SK-N-SH (cell line): ENCODE measurements at regions not wholly inside any gene's neighbourhood (a gene's known extent, or its start where the extent isn't known, plus 50 kb on each side); places are given as distances from the start of the nearest gene placed in this dataset.

Experiments used
- EZH2phosphoT487 ChIP-seq: fragments of 200-600 bp; sonication (generic); IDR thresholded peaks from 2 replicates; pipeline ENCODE4 v1.6.1; 2017; ENCODE audit warnings: low read depth, mixed run types, mild to moderate bottlenecking, antibody characterized with exemption, moderate library complexity, borderline replicate concordance
- TF ChIP-seq, protein P1 (sequence below): fragments of 200-600 bp; sonication (generic); IDR thresholded peaks from 2 replicates; pipeline ENCODE4 v1.6.1; 2017; ENCODE audit warnings: antibody characterized with exemption, mild to moderate bottlenecking, moderate library complexity

DNA sequence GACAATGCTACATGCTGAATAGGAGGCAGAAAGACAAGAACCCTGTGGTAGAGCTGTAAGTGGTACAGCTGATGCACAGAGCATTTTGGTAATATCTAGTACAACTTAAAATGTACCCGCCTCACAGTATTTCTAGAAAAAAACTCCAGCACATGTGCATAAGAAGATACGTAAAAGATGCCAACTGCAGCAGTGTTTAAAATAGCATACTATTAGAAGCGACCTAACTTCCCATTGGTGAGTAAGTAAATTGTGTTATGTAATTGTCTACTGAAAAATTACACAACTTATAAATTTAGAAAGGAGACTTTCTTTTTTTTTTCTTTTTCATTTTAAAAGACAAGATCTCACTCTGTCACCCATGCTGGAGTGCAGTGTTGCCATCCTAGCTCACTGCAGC is 114.3 kb upstream of the CAND1 start:
- TF ChIP-seq EZH2phosphoT487: no peak
- TF ChIP-seq, protein P1, sequence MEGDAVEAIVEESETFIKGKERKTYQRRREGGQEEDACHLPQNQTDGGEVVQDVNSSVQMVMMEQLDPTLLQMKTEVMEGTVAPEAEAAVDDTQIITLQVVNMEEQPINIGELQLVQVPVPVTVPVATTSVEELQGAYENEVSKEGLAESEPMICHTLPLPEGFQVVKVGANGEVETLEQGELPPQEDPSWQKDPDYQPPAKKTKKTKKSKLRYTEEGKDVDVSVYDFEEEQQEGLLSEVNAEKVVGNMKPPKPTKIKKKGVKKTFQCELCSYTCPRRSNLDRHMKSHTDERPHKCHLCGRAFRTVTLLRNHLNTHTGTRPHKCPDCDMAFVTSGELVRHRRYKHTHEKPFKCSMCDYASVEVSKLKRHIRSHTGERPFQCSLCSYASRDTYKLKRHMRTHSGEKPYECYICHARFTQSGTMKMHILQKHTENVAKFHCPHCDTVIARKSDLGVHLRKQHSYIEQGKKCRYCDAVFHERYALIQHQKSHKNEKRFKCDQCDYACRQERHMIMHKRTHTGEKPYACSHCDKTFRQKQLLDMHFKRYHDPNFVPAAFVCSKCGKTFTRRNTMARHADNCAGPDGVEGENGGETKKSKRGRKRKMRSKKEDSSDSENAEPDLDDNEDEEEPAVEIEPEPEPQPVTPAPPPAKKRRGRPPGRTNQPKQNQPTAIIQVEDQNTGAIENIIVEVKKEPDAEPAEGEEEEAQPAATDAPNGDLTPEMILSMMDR: no peak
